Astrocyte (in vitro differentiated cells and primary cell): ENCODE measurements at regions not wholly inside any gene's neighbourhood (a gene's known extent, or its start where the extent isn't known, plus 50 kb on each side); places are given as distances from the start of the nearest gene placed in this dataset.

Source experiments
- DNase-seq: peaks from one replicate; pipeline ENCODE4 v3.0.0-alpha.2; 2010; ENCODE audit warnings: low read depth
- FAIRE-seq: peaks from 2 replicates; lab custom pipeline; 2011; peaks lifted over from hg19 to GRCh38; lab: Jason Lieb, UNC
- H2AFZ ChIP-seq: 2 replicates; pipeline ENCODE4 v1.6.0; 2012; ENCODE audit warnings: low read depth, low read length, inconsistent platforms
- H3K27ac ChIP-seq: 2 replicates; pipeline ENCODE4 v1.5.1; 2011; ENCODE audit warnings: low read depth, low read length, inconsistent platforms
- H3K27me3 ChIP-seq: 2 replicates; pipeline ENCODE4 v1.6.0; 2011; ENCODE audit warnings: low read length, inconsistent platforms; ENCODE audit not compliant: insufficient read depth
- H3K36me3 ChIP-seq: 2 replicates; pipeline ENCODE4 v1.5.1; 2011; ENCODE audit warnings: low read length, inconsistent platforms; ENCODE audit not compliant: insufficient read depth
- H3K4me1 ChIP-seq: 2 replicates; pipeline ENCODE4 v1.5.1; 2011; ENCODE audit warnings: low read length, inconsistent platforms; ENCODE audit not compliant: insufficient read depth
- H3K4me2 ChIP-seq: 2 replicates; pipeline ENCODE4 v1.6.0; 2012; ENCODE audit warnings: low read length, inconsistent platforms
- H3K4me3 ChIP-seq: 2 replicates; pipeline ENCODE4 v1.5.1; 2011; ENCODE audit warnings: low read depth, mild to moderate bottlenecking, low read length, inconsistent platforms; ENCODE audit not compliant: insufficient read depth
- H3K79me2 ChIP-seq: 2 replicates; pipeline ENCODE4 v1.6.0; 2012; ENCODE audit warnings: mild to moderate bottlenecking, low read length, inconsistent platforms; ENCODE audit not compliant: insufficient read depth
- H3K9ac ChIP-seq: 2 replicates; pipeline ENCODE4 v1.6.0; 2012; ENCODE audit warnings: mild to moderate bottlenecking, low read length, inconsistent platforms
- H3K9me3 ChIP-seq: 2 replicates; pipeline ENCODE4 v1.5.1; 2012; ENCODE audit warnings: low read depth, mild to moderate bottlenecking, low read length, inconsistent platforms; ENCODE audit not compliant: insufficient read depth
- H4K20me1 ChIP-seq: 2 replicates; pipeline ENCODE4 v1.6.0; 2012; ENCODE audit warnings: low read length, inconsistent platforms; ENCODE audit not compliant: insufficient read depth
- H3K27ac Mint-ChIP-seq: one replicate; pipeline ENCODE4 v1.8.0; 2021; ENCODE audit warnings: mild to moderate bottlenecking, mixed read lengths; ENCODE audit not compliant: unreplicated experiment
- H3K27me3 Mint-ChIP-seq: one replicate; pipeline ENCODE4 v1.8.0; 2021; ENCODE audit warnings: low read depth, mixed read lengths; ENCODE audit not compliant: unreplicated experiment
- H3K36me3 Mint-ChIP-seq: one replicate; pipeline ENCODE4 v1.8.0; 2021; ENCODE audit warnings: low read depth, mixed read lengths; ENCODE audit not compliant: unreplicated experiment
- H3K4me1 Mint-ChIP-seq: one replicate; pipeline ENCODE4 v1.8.0; 2021; ENCODE audit warnings: low read depth, mixed read lengths; ENCODE audit not compliant: unreplicated experiment
- H3K4me3 Mint-ChIP-seq: one replicate; pipeline ENCODE4 v1.8.0; 2021; ENCODE audit warnings: mild to moderate bottlenecking, moderate library complexity, mixed read lengths; ENCODE audit not compliant: unreplicated experiment
- H3K9me3 Mint-ChIP-seq: one replicate; pipeline ENCODE4 v1.8.0; 2021; ENCODE audit warnings: mild to moderate bottlenecking, mixed read lengths; ENCODE audit not compliant: unreplicated experiment
- EZH2 ChIP-seq: IDR thresholded peaks from 2 replicates; pipeline ENCODE4 v1.6.1; 2012; ENCODE audit warnings: mild to moderate bottlenecking, low read length, inconsistent platforms; ENCODE audit not compliant: insufficient read depth
- TF ChIP-seq, protein P1 (sequence below): IDR thresholded peaks from 2 replicates; pipeline ENCODE4 v1.5.1; 2011; ENCODE audit warnings: low read depth, mild to moderate bottlenecking, inconsistent platforms, low read length, moderate library complexity; ENCODE audit not compliant: insufficient read depth

DNA sequence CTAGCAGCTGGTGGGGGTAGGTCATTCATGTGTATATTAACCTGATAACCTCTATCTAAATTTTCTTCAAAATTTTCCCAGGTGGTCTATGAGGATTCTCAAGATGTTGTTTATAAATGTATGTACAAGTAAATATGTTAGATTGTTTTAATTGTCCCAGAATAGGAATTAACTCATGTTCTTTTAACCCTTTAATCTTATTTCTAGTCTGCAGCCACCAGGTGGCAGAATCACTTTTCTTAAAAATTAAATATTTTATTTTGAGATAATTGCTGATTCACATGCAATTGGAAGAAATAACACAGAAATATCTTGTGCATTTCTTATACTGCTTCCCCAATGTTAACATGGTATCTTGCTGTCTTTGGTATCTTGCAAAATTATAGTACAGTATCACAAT is 589.5 kb downstream of the ARL4A start:
- Histone ChIP-seq H3K9ac (no peak overlapping the region), H3K4me2 (no peak overlapping the region), H4K20me1 (no peaks in the 10 kb centered on the region), H2AFZ (no peak overlapping the region), H3K27me3 (no peaks in the 10 kb centered on the region), H3K36me3 (no peaks in the 10 kb centered on the region), H3K4me3 (no peak overlapping the region), H3K4me1 (no peaks in the 10 kb centered on the region), H3K79me2 (no peaks in the 10 kb centered on the region), H3K27ac (no peak overlapping the region), H3K9me3 (no peaks in the 10 kb centered on the region)
- Mint-ChIP-seq H3K4me1 (no peaks in the 10 kb centered on the region), H3K27ac (no peak overlapping the region), H3K4me3 (no peak overlapping the region), H3K9me3 (peaks cover 5% of the 10 kb centered on the region), H3K36me3 (no peaks in the 10 kb centered on the region), H3K27me3 (no peaks in the 10 kb centered on the region)
- no peak for TF ChIP-seq EZH2
- TF ChIP-seq, protein P1, sequence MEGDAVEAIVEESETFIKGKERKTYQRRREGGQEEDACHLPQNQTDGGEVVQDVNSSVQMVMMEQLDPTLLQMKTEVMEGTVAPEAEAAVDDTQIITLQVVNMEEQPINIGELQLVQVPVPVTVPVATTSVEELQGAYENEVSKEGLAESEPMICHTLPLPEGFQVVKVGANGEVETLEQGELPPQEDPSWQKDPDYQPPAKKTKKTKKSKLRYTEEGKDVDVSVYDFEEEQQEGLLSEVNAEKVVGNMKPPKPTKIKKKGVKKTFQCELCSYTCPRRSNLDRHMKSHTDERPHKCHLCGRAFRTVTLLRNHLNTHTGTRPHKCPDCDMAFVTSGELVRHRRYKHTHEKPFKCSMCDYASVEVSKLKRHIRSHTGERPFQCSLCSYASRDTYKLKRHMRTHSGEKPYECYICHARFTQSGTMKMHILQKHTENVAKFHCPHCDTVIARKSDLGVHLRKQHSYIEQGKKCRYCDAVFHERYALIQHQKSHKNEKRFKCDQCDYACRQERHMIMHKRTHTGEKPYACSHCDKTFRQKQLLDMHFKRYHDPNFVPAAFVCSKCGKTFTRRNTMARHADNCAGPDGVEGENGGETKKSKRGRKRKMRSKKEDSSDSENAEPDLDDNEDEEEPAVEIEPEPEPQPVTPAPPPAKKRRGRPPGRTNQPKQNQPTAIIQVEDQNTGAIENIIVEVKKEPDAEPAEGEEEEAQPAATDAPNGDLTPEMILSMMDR: peak; percentile 42
- FAIRE-seq: no peak
- no peak for DNase-seq

DNA sequence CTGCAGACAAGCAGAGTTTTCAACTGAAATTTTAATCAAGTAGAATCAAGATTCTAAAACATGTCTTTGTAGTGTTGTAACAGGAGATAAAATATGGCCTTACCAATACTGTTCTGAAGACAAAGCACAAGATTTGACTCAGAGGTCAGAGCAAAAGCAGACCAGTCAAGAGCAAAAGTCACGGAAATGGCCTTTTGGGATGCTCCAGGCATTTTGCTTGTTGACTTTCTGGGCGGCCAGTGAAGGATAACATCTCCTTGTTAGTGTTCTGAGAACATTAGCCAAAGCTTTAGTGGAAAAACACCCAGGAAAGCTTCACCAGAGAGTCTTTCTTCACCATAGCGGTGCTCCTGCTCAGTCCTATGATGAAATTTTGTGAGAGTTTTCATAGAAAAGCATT is 590.6 kb downstream of the ARL4A start:
- no peaks in the 10 kb centered on the region for H4K20me1 ChIP-seq
- no peak overlapping the region for H3K27ac ChIP-seq
- Mint-ChIP-seq H3K36me3 (no peaks in the 10 kb centered on the region), H3K27ac (no peak overlapping the region), H3K4me3 (no peak overlapping the region), H3K27me3 (no peaks in the 10 kb centered on the region), H3K4me1 (no peaks in the 10 kb centered on the region), H3K9me3 (peaks cover 5% of the 10 kb centered on the region)
- DNase-seq (no peak), FAIRE-seq (no peak)
- H3K79me2 ChIP-seq: no peaks in the 10 kb centered on the region
- H3K27me3 ChIP-seq: no peaks in the 10 kb centered on the region
- no peaks in the 10 kb centered on the region for H3K9me3 ChIP-seq
- H2AFZ ChIP-seq: no peak overlapping the region
- H3K4me3 ChIP-seq: no peak overlapping the region
- TF ChIP-seq, protein P1: no peak
- TF ChIP-seq EZH2: no peak
- H3K36me3 ChIP-seq: no peaks in the 10 kb centered on the region
- no peak overlapping the region for H3K4me2 ChIP-seq
- H3K9ac ChIP-seq: no peak overlapping the region
- H3K4me1 ChIP-seq: no peaks in the 10 kb centered on the region

DNA sequence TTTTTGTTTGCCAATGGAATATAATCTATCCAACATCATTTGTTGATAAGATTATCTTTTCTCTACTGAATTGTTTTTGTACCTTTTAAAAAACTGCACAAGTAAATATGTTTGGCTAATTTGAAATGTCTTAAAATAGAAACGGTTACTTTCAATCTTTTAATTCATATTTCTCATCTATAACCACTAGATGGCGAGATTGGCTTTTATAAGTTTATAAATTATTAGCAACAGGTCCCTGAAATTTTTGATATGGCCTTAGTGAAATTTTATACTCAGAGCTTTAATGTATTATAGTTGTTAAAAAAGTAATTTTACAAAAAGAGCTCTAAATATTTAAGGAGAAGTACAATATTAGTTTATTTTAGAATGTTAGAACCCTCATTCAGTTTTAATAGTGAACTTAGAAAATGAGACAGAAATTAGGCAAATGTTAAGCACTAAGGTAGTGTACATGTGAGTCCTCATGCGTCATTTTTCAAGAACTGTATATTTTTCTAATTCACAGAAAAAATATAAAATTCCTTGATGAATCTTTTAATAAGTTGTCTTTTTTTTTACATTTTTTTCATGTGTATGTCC is 592.5 kb downstream of the ARL4A start:
- H3K9me3 Mint-ChIP-seq: no peaks in the 10 kb centered on the region
- no peaks in the 10 kb centered on the region for H3K4me1 Mint-ChIP-seq
- no peak overlapping the region for H3K4me3 ChIP-seq
- H3K27ac Mint-ChIP-seq: no peak overlapping the region
- H3K27me3 Mint-ChIP-seq: no peaks in the 10 kb centered on the region
- H3K4me3 Mint-ChIP-seq: no peak overlapping the region
- no peak overlapping the region for H2AFZ ChIP-seq
- H3K9me3 ChIP-seq: no peaks in the 10 kb centered on the region
- no peak for FAIRE-seq
- no peaks in the 10 kb centered on the region for H3K27me3 ChIP-seq
- H4K20me1 ChIP-seq: no peaks in the 10 kb centered on the region
- H3K4me2 ChIP-seq: no peak overlapping the region
- no peaks in the 10 kb centered on the region for H3K4me1 ChIP-seq
- no peak for TF ChIP-seq EZH2
- TF ChIP-seq, protein P1: peak; percentile 20
- no peaks in the 10 kb centered on the region for H3K36me3 Mint-ChIP-seq
- DNase-seq: no peak
- no peak overlapping the region for H3K27ac ChIP-seq
- H3K36me3 ChIP-seq: no peaks in the 10 kb centered on the region
- H3K79me2 ChIP-seq: no peaks in the 10 kb centered on the region
- H3K9ac ChIP-seq: no peak overlapping the region
